GM04504 (cell line): ENCODE measurements at regions not wholly inside any gene's neighbourhood (a gene's known extent, or its start where the extent isn't known, plus 50 kb on each side); places are given as distances from the start of the nearest gene placed in this dataset.

Experiments
- DNase-seq: peaks from one replicate; pipeline ENCODE4 v3.0.0-alpha.2; 2012; ENCODE audit warnings: low read depth

- no peak for DNase-seq
Observed at GRCh38 chr19:28977826-28978225, 235.1 kb downstream of the UQCRFS1 start.

DNA sequence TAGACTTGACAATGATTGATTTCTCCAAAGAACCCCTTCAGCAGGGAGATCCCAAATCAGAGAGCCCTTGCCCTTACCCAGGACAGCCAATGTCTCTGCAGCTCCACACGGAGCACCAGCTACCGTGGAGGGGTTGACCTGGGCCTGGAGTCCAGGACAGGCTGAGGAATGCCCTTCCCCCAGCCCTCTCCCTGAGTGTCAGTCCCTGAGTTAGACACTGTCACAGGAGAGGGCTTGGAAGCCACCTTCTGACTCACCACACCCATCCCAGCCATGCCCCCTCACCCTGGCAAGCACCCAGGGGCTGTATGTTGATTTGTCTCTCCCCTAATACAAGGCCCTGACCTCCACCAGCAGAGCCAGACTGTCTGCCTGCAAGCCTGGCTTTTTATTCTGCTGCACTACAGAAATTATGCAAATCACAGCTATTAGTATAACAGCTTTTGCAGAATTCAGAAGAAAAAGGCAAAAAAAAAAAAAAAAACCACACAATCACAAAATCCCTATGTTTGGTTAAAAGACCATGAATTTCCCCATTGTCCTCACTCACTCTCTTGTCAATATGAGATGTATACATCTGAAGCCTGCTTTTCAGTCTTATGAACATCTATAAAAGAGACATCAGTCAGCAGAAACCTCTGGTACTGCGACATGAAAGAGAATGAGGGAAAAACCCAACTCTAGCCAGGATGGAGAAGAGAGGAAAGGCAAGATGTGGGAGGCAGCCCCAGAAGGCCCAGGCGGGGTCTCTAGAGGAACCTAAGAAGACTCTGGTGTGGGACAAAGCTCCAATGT is 240.7 kb downstream of the UQCRFS1 start:
- no peak for DNase-seq

DNA sequence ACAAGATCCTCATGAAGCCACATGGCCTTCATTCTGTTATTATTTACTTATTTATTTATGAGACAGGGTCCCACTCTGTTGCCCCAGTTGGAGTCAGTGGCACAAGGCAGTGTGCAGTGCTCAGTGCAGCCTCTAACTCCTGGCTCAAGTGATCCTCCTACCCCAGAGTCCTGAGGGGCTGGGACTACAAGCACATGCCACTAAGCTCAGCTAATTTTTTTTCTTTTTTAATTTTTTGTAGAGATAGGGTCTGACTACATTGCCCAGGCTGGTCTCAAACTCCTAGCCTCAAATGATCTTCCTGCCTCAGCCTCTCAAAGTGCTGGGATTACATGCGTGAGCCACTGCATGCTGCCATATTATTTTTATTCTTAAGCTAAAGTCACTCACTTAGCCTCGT is 241.4 kb downstream of the UQCRFS1 start:
- DNase-seq, result no peak

GRCh38 chr19:28971049-28971448 is 241.9 kb downstream of the UQCRFS1 start:
- no peak for DNase-seq

GRCh38 chr19:28968721-28969120 is 244.2 kb downstream of the UQCRFS1 start:
- no peak for DNase-seq

DNA sequence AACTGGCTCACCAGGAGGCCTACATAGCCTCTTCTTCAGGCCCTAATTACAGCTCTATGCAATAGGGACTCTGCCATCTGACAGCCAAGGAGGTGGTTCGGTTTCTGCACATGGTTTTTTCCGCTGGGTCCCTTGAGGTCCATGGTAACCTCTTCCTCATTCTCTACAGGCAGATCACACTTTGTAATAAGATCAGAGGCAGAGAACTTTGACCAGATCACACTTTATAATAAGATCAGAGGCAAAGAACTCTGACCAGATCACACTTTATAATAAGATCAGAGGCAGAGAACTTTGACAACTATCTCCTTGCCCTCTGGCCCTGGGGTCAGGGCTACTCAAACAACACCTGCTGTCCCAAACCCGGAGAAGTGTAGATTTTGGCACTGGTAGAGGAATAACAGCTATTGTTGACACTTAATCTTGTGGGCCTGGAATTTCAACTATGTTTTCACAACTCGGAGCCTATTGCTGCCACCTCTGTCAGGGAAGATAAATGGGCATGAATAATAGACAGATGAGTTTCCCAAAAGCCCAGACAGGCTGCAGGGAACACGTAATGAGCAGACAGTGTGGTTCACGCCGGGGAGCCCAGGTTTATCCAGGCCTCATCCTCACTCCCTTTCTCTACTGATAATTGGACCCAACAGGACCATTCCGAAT is 246.1 kb downstream of the UQCRFS1 start:
- DNase-seq, result no peak

DNA sequence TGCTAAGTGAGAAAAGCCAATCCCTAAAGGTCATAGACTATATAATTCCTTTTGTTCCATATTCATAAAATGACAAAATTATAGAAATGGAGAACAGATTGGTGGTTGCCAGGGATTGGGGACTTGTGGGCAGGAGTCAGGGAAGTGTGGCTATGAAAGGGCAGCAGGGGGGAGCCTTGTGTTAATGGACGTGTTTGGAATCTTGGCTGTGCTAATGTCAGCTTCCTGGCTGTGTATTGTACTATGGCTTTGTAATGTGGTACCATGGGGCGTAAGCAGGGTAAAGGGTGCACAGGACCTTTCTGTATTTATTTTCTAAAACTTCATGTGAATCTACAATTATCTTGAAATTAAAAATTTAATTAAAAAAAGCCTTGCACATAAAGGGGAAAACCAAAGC is 248.5 kb downstream of the UQCRFS1 start:
- DNase-seq, result no peak

- DNase-seq, result no peak
Observed at GRCh38 chr19:28963486-28964250, 249.3 kb downstream of the UQCRFS1 start.

DNA sequence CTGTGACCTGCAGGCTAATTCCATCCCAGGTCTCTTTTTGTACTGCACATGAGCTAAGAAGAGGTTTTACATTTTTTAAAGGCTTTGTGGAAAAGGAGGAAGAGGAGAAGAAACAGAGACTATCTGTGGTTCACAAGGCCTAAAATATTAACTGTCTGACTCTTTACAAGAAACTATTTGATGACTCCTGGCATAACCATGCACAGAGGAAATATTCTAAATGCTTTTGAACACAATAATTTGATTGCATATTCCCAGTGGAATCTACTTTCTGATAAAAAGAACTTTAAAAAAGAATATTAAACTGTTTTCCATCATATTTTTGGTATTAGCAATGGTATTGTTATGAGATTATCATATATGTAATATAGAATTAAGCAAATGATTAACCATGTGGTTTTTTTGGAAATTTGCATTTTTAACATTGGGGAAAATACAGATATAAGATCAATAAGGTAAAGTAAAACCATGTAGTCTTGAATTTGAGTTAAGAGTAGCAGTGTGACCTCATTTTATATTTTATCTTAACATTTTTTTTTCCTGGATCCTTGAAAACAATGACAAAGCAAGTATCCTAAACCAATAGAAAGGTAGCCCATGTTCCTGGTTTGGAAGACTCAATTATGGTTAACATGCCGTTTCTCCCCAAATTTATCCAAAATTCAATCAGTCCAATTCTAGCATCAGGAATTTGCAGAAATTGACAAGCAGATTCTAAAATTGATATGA is 251.0 kb downstream of the UQCRFS1 start:
- DNase-seq, result no peak

DNA sequence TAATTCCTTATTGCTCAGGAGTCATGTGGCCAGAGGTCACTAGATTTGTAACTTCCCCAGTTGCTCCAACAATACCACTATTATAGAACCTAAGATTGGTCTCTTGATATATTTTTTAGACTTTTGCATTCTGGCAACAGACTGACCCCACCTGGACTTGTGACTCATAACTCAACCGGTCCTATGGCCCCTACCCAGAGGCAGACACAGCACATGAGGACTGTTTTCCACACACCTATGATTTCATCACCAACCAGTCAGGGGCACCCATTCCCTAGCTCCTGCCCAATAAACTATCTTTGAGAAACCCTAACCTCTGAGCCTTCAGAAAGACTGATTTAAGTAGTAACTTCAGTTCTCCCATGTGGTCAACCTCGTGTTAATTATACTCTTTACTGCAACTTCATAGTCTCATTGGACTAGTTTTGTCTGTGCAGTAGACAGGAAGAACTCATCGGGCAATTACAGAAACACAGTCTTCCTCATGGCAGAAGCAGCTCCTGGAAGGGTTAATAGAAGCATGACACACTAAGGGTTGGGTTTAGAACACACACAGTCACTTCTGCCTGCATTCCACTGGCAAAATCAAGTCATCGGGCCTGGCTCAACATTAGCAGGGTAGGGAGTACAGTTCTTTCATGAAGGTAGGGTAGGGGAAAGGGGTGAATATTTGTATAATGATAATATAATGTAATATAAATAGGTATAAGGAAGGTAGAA is 251.8 kb downstream of the UQCRFS1 start:
- no peak for DNase-seq

GRCh38 chr19:28960586-28960985 is 252.4 kb downstream of the UQCRFS1 start:
- DNase-seq, result no peak

DNA sequence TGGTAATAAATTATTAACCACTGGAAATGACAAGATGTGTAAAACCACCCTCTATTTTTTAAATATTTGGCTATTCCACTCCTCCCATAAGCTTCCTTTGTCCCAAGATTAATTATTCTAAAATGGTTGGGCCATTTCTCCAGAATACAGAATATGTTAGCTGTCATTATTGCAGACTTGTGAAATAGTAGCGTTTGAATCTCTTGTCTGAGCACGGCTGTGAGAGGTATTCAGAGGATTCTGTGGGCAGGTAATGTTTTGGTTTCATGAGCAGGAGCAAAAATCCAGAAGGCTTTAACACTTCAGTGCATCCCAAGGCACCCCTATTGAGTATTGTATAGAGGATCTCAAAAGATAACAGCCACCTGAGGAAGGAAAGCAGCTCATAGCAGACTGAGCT is 256.0 kb downstream of the UQCRFS1 start:
- no peak for DNase-seq

GRCh38 chr19:28956421-28956820 is 256.5 kb downstream of the UQCRFS1 start:
- DNase-seq, result no peak

GRCh38 chr19:28949535-28949934 is 263.4 kb downstream of the UQCRFS1 start:
- no peak for DNase-seq

DNA sequence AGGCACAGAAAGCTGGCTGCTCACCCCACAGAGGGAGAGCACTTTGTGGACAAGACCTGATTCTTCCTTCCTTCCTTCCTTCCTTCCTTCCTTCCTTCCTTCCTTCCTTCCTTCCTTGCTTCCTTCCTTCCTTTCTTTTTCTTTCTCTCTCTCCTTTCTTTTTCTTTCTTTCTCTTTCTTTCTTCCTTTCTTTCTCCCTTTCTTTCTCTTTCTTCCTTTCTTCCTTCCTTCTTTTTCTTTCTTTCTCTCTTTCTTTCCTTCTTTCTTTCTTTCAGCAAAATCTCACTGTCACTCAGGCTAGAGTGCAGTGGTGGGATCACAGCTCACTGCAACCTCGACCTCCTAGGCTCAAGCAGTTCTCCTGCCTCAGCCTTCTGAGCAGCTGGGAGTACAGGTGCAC is 263.9 kb downstream of the UQCRFS1 start:
- no peak for DNase-seq

GRCh38 chr19:28948566-28948965 is 264.4 kb downstream of the UQCRFS1 start:
- DNase-seq, result no peak

- no peak for DNase-seq
Observed at GRCh38 chr19:28948026-28948425, 264.9 kb downstream of the UQCRFS1 start.

GRCh38 chr19:28943651-28944050 is 269.3 kb downstream of the UQCRFS1 start:
- no peak for DNase-seq

GRCh38 chr19:28941833-28942232 is 271.1 kb downstream of the UQCRFS1 start:
- no peak for DNase-seq

GRCh38 chr19:28940751-28941500 is 272.0 kb downstream of the UQCRFS1 start:
- peak; percentile 62 for DNase-seq

- DNase-seq, result no peak
Observed at GRCh38 chr19:28939236-28939635, 273.7 kb downstream of the UQCRFS1 start.
